PC-3 (cell line): ENCODE measurements at regions not wholly inside any gene's neighbourhood (a gene's known extent, or its start where the extent isn't known, plus 50 kb on each side); places are given as distances from the start of the nearest gene placed in this dataset.

ENCODE experiments used
- CTCF ChIP-seq: fragments of 300-600 bp; sonication (generic); conservative IDR thresholded peaks from 2 replicates; pipeline ENCODE4 v1.5.1; 2017; ENCODE audit warnings: antibody characterized with exemption, low read depth, mild to moderate bottlenecking, low read length
- EZH2 ChIP-seq: fragments of 300-600 bp; sonication (generic); IDR thresholded peaks from one replicate; pipeline ENCODE4 v1.6.1; 2017; ENCODE audit warnings: antibody characterized with exemption, mild to moderate bottlenecking, low read length; ENCODE audit not compliant: unreplicated experiment

- TF ChIP-seq CTCF (no peak), EZH2 (no peak)
These were observed 637.2 kb downstream of the DCDC2C start for GRCh38 chr2:4340536-4340935.
